ENCODE measurements at regions not wholly inside any gene's neighbourhood (a gene's known extent, or its start where the extent isn't known, plus 50 kb on each side); places are given as distances from the start of the nearest gene placed in this dataset.
"Not testable (repeated sequence)": the region's sequence is repeated elsewhere in the genome, so short reads cannot be mapped to it uniquely, and the experiment has no call there.

DNA sequence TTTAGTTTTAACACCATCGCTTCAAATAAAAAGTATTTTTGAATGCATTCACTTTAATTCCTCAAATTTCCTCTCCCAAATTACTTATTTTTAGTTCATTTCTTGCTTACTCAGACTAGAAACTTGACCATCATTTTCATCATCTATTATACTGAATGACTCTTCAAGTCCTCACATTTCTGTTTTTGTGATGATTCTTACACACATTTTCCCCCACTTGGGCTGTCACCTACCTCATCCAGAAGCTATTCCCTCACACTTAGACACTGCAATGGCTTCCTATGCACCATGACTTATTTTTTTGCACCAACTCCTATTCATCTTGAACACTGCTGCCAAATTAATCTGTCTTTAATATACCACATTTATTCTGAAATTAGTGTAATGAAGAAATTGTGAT lies 239.6 kb upstream of the DUSP10 start:
- H2BK5ac ChIP-seq (ENCODE audit: low read depth, low read length, poor library complexity) = no peak overlapping the region
- no peak overlapping the region for H2AK5ac ChIP-seq (ENCODE audit: low read length)
- H3K4me2 ChIP-seq (ENCODE audit: low read length) = no peak overlapping the region
- peaks cover 2% of the 10 kb centered on the region for H3K79me1 ChIP-seq (ENCODE audit: low read length)
- no peaks in the 10 kb centered on the region for H3K27me3 ChIP-seq (ENCODE audit: insufficient read depth, low read length)
- H3K9me3 ChIP-seq (ENCODE audit: insufficient read depth, low read depth, low read length) = no peaks in the 10 kb centered on the region
- no CpG with 5 or more reads among the region's 1 CpG for WGBS (ENCODE audit: extremely low coverage, insufficient coverage, insufficient read length)
- no peak overlapping the region for H3K18ac ChIP-seq (ENCODE audit: low read length)
- H3K14ac ChIP-seq (ENCODE audit: low read length) = no peak overlapping the region
- no peak overlapping the region for H3K9ac ChIP-seq (ENCODE audit: low read length)
- no peak overlapping the region for H3K4me3 ChIP-seq (ENCODE audit: low read depth, low read length)
- no peak overlapping the region for H2BK120ac ChIP-seq (ENCODE audit: insufficient read depth, low read length, poor library complexity)
- no peak overlapping the region for H4K91ac ChIP-seq (ENCODE audit: low read depth, low read length)
- no peak overlapping the region for H3K27ac ChIP-seq (ENCODE audit: low read depth, low read length)
- no peaks in the 10 kb centered on the region for H3K4me1 ChIP-seq (ENCODE audit: control insufficient read depth in 1 of 2, insufficient read depth in 2 of 2, low read length in 2 of 2)
- H3K4ac ChIP-seq (ENCODE audit: low read depth, low read length) = no peak overlapping the region
- no peak overlapping the region for H2BK12ac ChIP-seq (ENCODE audit: low read length)
- H4K12ac ChIP-seq (ENCODE audit: low read depth, low read length) = no peak overlapping the region
- DNase-seq = no peak
- H4K8ac ChIP-seq (ENCODE audit: low read depth, low read length) = no peak overlapping the region
- no peaks in the 10 kb centered on the region for H3K79me2 ChIP-seq (ENCODE audit: control insufficient read depth, insufficient read depth, low read length, poor library complexity)
- no peak overlapping the region for H2AFZ ChIP-seq (ENCODE audit: insufficient read depth, low read length, poor library complexity)
- H3K36me3 ChIP-seq (ENCODE audit: control insufficient read depth in 1 of 2, insufficient read depth in 2 of 2, low read length in 2 of 2) = no peaks in the 10 kb centered on the region
- H3K23ac ChIP-seq (ENCODE audit: low read length) = no peak overlapping the region

- Histone ChIP-seq H3K14ac (ENCODE audit: low read length) (no peak overlapping the region), H4K91ac (ENCODE audit: low read depth, low read length) (no peak overlapping the region), H3K4me1 (ENCODE audit: control insufficient read depth in 1 of 2, insufficient read depth in 2 of 2, low read length in 2 of 2) (no peaks in the 10 kb centered on the region), H2AK5ac (ENCODE audit: low read length) (no peak overlapping the region), H3K23ac (ENCODE audit: low read length) (no peak overlapping the region), H4K12ac (ENCODE audit: low read depth, low read length) (no peak overlapping the region), H3K79me2 (ENCODE audit: control insufficient read depth, insufficient read depth, low read length, poor library complexity) (no peaks in the 10 kb centered on the region), H3K9ac (ENCODE audit: low read length) (no peak overlapping the region), H3K27ac (ENCODE audit: low read depth, low read length) (no peak overlapping the region), H3K4me2 (ENCODE audit: low read length) (no peak overlapping the region), H3K27me3 (ENCODE audit: insufficient read depth, low read length) (no peaks in the 10 kb centered on the region), H3K79me1 (ENCODE audit: low read length) (peaks cover 2% of the 10 kb centered on the region), H3K9me3 (ENCODE audit: insufficient read depth, low read depth, low read length) (no peaks in the 10 kb centered on the region), H3K4ac (ENCODE audit: low read depth, low read length) (no peak overlapping the region), H3K36me3 (ENCODE audit: control insufficient read depth in 1 of 2, insufficient read depth in 2 of 2, low read length in 2 of 2) (no peaks in the 10 kb centered on the region), H2BK12ac (ENCODE audit: low read length) (no peak overlapping the region), H3K18ac (ENCODE audit: low read length) (no peak overlapping the region), H2BK120ac (ENCODE audit: insufficient read depth, low read length, poor library complexity) (no peak overlapping the region), H3K4me3 (ENCODE audit: low read depth, low read length) (no peak overlapping the region), H4K8ac (ENCODE audit: low read depth, low read length) (no peak overlapping the region), H2BK5ac (ENCODE audit: low read depth, low read length, poor library complexity) (no peak overlapping the region), H2AFZ (ENCODE audit: insufficient read depth, low read length, poor library complexity) (no peak overlapping the region)
- DNase-seq = peak in 1 of 2 donors; percentile 66
Observed at GRCh38 chr1:221979444-221980032, 237.6 kb upstream of the DUSP10 start.

- 98% methylated on average over 3 of the region's 9 CpGs for WGBS (ENCODE audit: extremely low coverage, insufficient coverage, insufficient read length)
- H2AFZ ChIP-seq (ENCODE audit: insufficient read depth, low read length, poor library complexity); H2AK5ac ChIP-seq (ENCODE audit: low read length): not testable (repeated sequence)
Observed at GRCh38 chr1:221978631-221979334, 236.9 kb upstream of the DUSP10 start.

DNA sequence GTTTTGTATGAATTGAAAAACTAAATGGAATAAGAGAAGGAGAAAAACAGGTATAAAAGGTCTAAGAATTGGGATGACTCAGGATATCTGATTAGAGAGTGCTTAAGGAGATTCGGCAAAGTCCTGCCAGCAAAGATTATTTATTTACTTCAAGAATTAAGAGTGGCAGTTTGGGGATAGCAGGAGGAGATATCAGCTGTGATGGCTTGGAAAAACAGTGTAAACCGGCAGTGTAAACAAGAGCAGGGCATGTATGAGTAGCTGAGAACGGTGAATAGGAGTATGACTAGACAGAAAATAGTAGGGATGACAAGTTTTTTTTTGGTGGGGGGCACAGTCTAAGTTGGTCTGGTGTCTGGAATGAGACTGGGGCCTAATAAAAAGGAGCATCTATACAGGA lies 231.9 kb upstream of the DUSP10 start:
- H4K91ac ChIP-seq (ENCODE audit: low read depth, low read length); H3K79me1 ChIP-seq (ENCODE audit: low read length); H3K4me1 ChIP-seq (ENCODE audit: control insufficient read depth in 1 of 2, insufficient read depth in 2 of 2, low read length in 2 of 2); H2AFZ ChIP-seq (ENCODE audit: insufficient read depth, low read length, poor library complexity); H3K4me3 ChIP-seq (ENCODE audit: low read depth, low read length); H3K23ac ChIP-seq (ENCODE audit: low read length); H2BK120ac ChIP-seq (ENCODE audit: insufficient read depth, low read length, poor library complexity); H3K14ac ChIP-seq (ENCODE audit: low read length); H3K79me2 ChIP-seq (ENCODE audit: control insufficient read depth, insufficient read depth, low read length, poor library complexity); H2BK12ac ChIP-seq (ENCODE audit: low read length); H3K9ac ChIP-seq (ENCODE audit: low read length); H4K8ac ChIP-seq (ENCODE audit: low read depth, low read length); H3K4me2 ChIP-seq (ENCODE audit: low read length); H3K27me3 ChIP-seq (ENCODE audit: insufficient read depth, low read length); H3K9me3 ChIP-seq (ENCODE audit: insufficient read depth, low read depth, low read length); H3K27ac ChIP-seq (ENCODE audit: low read depth, low read length); DNase-seq; H2AK5ac ChIP-seq (ENCODE audit: low read length); H2BK5ac ChIP-seq (ENCODE audit: low read depth, low read length, poor library complexity); H4K12ac ChIP-seq (ENCODE audit: low read depth, low read length); H3K4ac ChIP-seq (ENCODE audit: low read depth, low read length); H3K36me3 ChIP-seq (ENCODE audit: control insufficient read depth in 1 of 2, insufficient read depth in 2 of 2, low read length in 2 of 2); H3K18ac ChIP-seq (ENCODE audit: low read length): not testable (repeated sequence)
- WGBS (ENCODE audit: extremely low coverage, insufficient coverage, insufficient read length) = no CpG with 5 or more reads among the region's 3 CpGs

More at GRCh38 chr1:221978631-221979334, 236.9 kb upstream of the DUSP10 start:
- H4K12ac ChIP-seq (ENCODE audit: low read depth, low read length); H3K4me1 ChIP-seq (ENCODE audit: control insufficient read depth in 1 of 2, insufficient read depth in 2 of 2, low read length in 2 of 2); H3K4me2 ChIP-seq (ENCODE audit: low read length); H3K18ac ChIP-seq (ENCODE audit: low read length); H3K9ac ChIP-seq (ENCODE audit: low read length); H3K27me3 ChIP-seq (ENCODE audit: insufficient read depth, low read length); H3K79me1 ChIP-seq (ENCODE audit: low read length); H2BK5ac ChIP-seq (ENCODE audit: low read depth, low read length, poor library complexity); H3K23ac ChIP-seq (ENCODE audit: low read length); H3K4ac ChIP-seq (ENCODE audit: low read depth, low read length); H3K36me3 ChIP-seq (ENCODE audit: control insufficient read depth in 1 of 2, insufficient read depth in 2 of 2, low read length in 2 of 2); H3K79me2 ChIP-seq (ENCODE audit: control insufficient read depth, insufficient read depth, low read length, poor library complexity); H3K14ac ChIP-seq (ENCODE audit: low read length); H3K9me3 ChIP-seq (ENCODE audit: insufficient read depth, low read depth, low read length); H2BK120ac ChIP-seq (ENCODE audit: insufficient read depth, low read length, poor library complexity); DNase-seq; H4K8ac ChIP-seq (ENCODE audit: low read depth, low read length); H2BK12ac ChIP-seq (ENCODE audit: low read length); H3K4me3 ChIP-seq (ENCODE audit: low read depth, low read length); H4K91ac ChIP-seq (ENCODE audit: low read depth, low read length); H3K27ac ChIP-seq (ENCODE audit: low read depth, low read length): not testable (repeated sequence)
